IPS-20b (cell line): ENCODE measurements at regions not wholly inside any gene's neighbourhood (a gene's known extent, or its start where the extent isn't known, plus 50 kb on each side); places are given as distances from the start of the nearest gene placed in this dataset.
A peak's percentile ranks its signal among the peaks of the same experiment; 100 is the strongest.

ENCODE experiments used
- H3K27ac ChIP-seq: one replicate; pipeline ENCODE4 v1.5.1; 2013; ENCODE audit warnings: low read length
- H3K27me3 ChIP-seq: 2 replicates; pipeline ENCODE4 v1.6.1; 2013; ENCODE audit warnings: mild to moderate bottlenecking, low read length, inconsistent platforms; ENCODE audit not compliant: insufficient read depth
- H3K36me3 ChIP-seq: 2 replicates; pipeline ENCODE4 v1.6.1; 2013; ENCODE audit warnings: low read depth, mild to moderate bottlenecking, inconsistent platforms, low read length, moderate library complexity; ENCODE audit not compliant: insufficient read depth
- H3K4me1 ChIP-seq: 2 replicates; pipeline ENCODE4 v1.6.1; 2013; ENCODE audit warnings: mild to moderate bottlenecking, control low read depth, inconsistent platforms, low read length, moderate library complexity; ENCODE audit not compliant: insufficient read depth
- H3K4me3 ChIP-seq: 2 replicates; pipeline ENCODE4 v1.5.1; 2013; ENCODE audit warnings: mild to moderate bottlenecking, low read length, inconsistent platforms
- H3K9ac ChIP-seq: 2 replicates; pipeline ENCODE4 v1.6.1; 2013; ENCODE audit warnings: low read depth, mild to moderate bottlenecking, inconsistent platforms, low read length, moderate library complexity
- H3K9me3 ChIP-seq: 2 replicates; pipeline ENCODE4 v1.6.1; 2013; ENCODE audit warnings: mild to moderate bottlenecking, low read depth, low read length, inconsistent platforms; ENCODE audit not compliant: insufficient read depth

DNA sequence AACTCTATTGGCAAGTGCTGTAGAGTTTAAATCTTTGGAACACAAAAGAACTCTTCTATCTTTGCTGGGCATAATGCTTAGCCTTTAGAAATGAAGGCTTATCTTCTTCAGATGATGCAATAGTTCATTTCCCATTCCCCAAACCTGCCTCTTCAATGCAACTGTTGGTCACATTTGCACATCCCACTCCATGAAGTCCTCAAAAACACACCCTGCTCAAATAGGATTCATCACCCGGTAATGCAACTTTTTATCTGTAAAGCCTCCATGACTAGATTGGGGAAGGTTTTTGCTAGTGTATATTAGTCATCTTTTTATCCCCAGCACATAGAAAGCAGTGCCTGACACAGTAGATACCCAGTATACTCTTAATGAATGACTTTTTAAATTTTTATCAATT lies 376.4 kb downstream of the RBM43 start:
- no peaks in the 10 kb centered on the region for H3K27me3 ChIP-seq
- H3K27ac ChIP-seq = no peak overlapping the region
- H3K9me3 ChIP-seq = no peaks in the 10 kb centered on the region
- no peak overlapping the region for H3K9ac ChIP-seq
- H3K36me3 ChIP-seq = no peaks in the 10 kb centered on the region
- no peak overlapping the region for H3K4me3 ChIP-seq
- H3K4me1 ChIP-seq = 0 out of 2 replicates have a peak, but pooled peaks cover 2% of the 10 kb centered on the region

- Histone ChIP-seq H3K9ac (no peak overlapping the region), H3K27me3 (no peaks in the 10 kb centered on the region), H3K4me3 (no peak overlapping the region), H3K36me3 (no peaks in the 10 kb centered on the region), H3K4me1 (0 out of 2 replicates have a peak, but pooled peaks cover 2% of the 10 kb centered on the region), H3K9me3 (peaks cover under 1% of the 10 kb centered on the region; the same call in 1 of the 2 replicates), H3K27ac (no peak overlapping the region)
These were observed 378.1 kb downstream of the RBM43 start for GRCh38 chr2:150883613-150883895.

DNA sequence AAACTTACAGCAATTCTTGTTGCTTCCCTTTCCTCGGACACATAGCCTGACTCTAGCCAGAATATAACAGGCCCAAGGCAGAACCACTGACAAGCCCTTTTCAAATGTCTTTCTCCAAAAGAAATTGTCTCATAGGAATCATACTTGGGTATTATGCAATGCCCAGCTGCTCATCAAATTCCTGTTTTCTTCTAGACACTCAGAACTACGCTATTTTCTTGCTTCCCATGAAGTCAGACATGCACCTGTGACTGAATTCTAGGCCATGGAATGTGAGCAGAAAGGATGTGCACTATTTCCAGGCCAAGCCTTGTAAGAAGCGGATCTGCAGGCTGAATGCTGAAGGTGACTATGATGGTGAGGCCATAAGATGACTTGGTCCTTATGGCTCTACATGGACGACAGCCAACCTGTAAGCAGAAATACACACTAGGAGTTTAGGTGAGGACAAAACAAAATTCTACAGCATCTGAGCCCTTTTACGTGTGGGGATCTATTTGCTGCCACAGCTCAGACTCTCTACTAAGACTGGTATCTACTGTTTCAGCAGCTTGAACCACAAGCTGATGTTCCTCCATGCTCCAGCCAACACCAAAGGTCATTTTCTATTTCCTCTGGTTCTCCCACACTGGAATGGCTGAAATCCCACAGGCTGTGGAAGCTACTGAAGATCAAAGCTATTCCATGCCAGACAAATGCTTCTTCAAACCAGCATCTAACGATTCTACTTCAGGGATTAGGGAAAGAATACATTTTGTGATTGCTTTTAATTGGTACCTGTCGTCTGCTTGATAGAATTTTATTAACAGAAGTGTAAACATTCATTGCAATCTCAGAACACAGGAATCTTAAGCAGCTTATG lies 378.7 kb downstream of the RBM43 start:
- Histone ChIP-seq H3K9me3 (peaks cover 6% of the 10 kb centered on the region; the same call in 1 of the 2 replicates), H3K9ac (no peak overlapping the region), H3K4me3 (no peak overlapping the region)

GRCh38 chr2:150880986-150881385 lies 380.7 kb downstream of the RBM43 start:
- Histone ChIP-seq H3K36me3 (no peaks in the 10 kb centered on the region), H3K27ac (no peak overlapping the region), H3K4me1 (peaks cover 13% of the 10 kb centered on the region; the same call in 1 of the 2 replicates), H3K9ac (no peak overlapping the region), H3K4me3 (no peak overlapping the region), H3K27me3 (no peaks in the 10 kb centered on the region), H3K9me3 (peaks cover 6% of the 10 kb centered on the region; the same call in 1 of the 2 replicates)

More for the DNA sequence above, 378.7 kb downstream of the RBM43 start:
- Histone ChIP-seq H3K4me1 (0 out of 2 replicates have a peak, but pooled peaks cover 2% of the 10 kb centered on the region), H3K27ac (no peak overlapping the region), H3K27me3 (no peaks in the 10 kb centered on the region), H3K36me3 (no peaks in the 10 kb centered on the region)

GRCh38 chr2:150878356-150878755 lies 383.3 kb downstream of the RBM43 start:
- Histone ChIP-seq H3K27me3 (no peaks in the 10 kb centered on the region), H3K4me3 (no peak overlapping the region), H3K4me1 (peaks cover 39% of the 10 kb centered on the region), H3K36me3 (no peaks in the 10 kb centered on the region), H3K27ac (no peak overlapping the region), H3K9ac (no peak overlapping the region), H3K9me3 (peaks cover 6% of the 10 kb centered on the region; the same call in 1 of the 2 replicates)

GRCh38 chr2:150876251-150876950 lies 385.3 kb downstream of the RBM43 start:
- Histone ChIP-seq H3K9ac (no peak overlapping the region), H3K36me3 (no peaks in the 10 kb centered on the region), H3K27me3 (no peaks in the 10 kb centered on the region), H3K27ac (no peak overlapping the region), H3K4me1 (peaks cover 55% of the 10 kb centered on the region), H3K4me3 (no peak overlapping the region), H3K9me3 (peaks cover 6% of the 10 kb centered on the region; the same call in 1 of the 2 replicates)

DNA sequence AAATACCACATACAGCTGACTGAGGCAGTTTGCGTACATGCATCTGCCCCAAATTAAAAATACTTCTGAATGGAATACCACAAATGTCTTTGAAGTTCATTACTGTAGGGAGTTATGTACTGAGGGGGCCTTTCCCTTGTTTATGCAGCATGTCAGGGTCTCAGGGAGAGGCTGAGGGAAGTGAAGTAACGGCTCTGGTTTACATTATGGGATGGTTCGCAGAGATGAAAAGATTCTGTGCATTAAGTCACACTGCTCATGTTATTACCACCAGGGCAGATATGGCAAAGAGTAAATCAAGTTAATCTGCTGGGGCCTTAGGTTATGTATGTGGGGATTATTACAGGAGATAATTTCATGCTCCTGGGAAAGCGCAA lies 385.9 kb upstream of the RND3 start:
- H3K9me3 ChIP-seq = peaks cover 8% of the 10 kb centered on the region; the same call in 1 of the 2 replicates
- H3K27ac ChIP-seq = peak overlapping the region; percentile 0

GRCh38 chr2:150872756-150873395 lies 385.4 kb upstream of the RND3 start:
- Histone ChIP-seq H3K9ac (peak overlapping the region; percentile 52; the same call in 1 of the 2 replicates), H3K4me1 (peaks cover 59% of the 10 kb centered on the region), H3K27me3 (no peaks in the 10 kb centered on the region), H3K9me3 (peaks cover 6% of the 10 kb centered on the region; the same call in 1 of the 2 replicates), H3K4me3 (peak overlapping the region; percentile 18; the same call in 1 of the 2 replicates), H3K36me3 (no peaks in the 10 kb centered on the region), H3K27ac (peak overlapping the region; percentile 0)

More for the DNA sequence above, 385.9 kb upstream of the RND3 start:
- Histone ChIP-seq H3K36me3 (no peaks in the 10 kb centered on the region), H3K27me3 (no peaks in the 10 kb centered on the region), H3K4me3 (no peak overlapping the region; the same call in 1 of the 2 replicates), H3K4me1 (peaks cover 59% of the 10 kb centered on the region), H3K9ac (peak overlapping the region; percentile 5; the same call in 1 of the 2 replicates)

DNA sequence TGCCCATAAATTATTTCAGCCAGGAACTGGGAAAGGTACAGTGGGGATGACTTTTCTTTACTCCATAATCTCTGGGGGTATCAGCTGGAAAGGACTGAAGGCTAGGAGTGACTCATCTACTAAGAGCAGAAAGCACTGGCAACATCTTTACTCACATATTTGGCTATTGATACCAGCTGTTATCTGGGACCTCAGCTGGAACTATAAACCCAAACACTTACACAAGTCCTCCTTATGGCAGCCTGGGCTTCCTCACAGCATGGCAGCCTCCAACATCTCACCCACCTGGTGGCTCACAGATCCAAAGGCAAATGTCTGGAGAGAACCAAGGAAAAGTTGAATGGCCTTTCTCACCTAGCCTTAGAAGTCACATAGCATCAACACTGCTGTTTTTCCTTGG lies 379.0 kb upstream of the RND3 start:
- Histone ChIP-seq H3K27ac (no peak overlapping the region), H3K36me3 (no peaks in the 10 kb centered on the region), H3K9ac (no peak overlapping the region), H3K4me1 (peaks cover 7% of the 10 kb centered on the region; the same call in 1 of the 2 replicates), H3K9me3 (peaks cover 6% of the 10 kb centered on the region; the same call in 1 of the 2 replicates), H3K27me3 (no peaks in the 10 kb centered on the region), H3K4me3 (no peak overlapping the region)

DNA sequence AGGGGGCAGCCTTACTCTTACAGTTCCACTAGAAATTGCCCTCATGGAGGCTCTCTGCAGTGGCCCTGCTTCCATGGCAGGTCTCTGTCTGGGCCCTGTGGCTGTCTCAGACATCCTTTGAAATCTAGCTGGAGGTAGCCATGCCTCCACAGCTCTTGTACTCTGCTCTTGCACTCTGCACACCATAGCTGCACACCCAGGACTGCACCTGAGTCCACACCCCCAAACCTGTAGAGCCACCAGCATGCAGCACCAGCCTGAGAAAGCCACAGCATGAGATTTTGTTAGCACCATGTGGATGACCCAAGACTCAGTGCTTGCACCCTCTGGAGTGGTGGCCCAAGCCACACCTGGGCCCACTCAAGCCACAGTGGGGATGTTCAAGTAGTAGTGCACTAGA lies 376.2 kb upstream of the RND3 start:
- H3K27me3 ChIP-seq = no peaks in the 10 kb centered on the region
- peaks cover 14% of the 10 kb centered on the region; the same call in 1 of the 2 replicates for H3K4me1 ChIP-seq
- H3K9me3 ChIP-seq = peaks cover 5% of the 10 kb centered on the region; the same call in 1 of the 2 replicates
- H3K9ac ChIP-seq = no peak overlapping the region
- H3K27ac ChIP-seq = no peak overlapping the region
- H3K36me3 ChIP-seq = no peaks in the 10 kb centered on the region
- no peak overlapping the region for H3K4me3 ChIP-seq

- Histone ChIP-seq H3K36me3 (no peaks in the 10 kb centered on the region), H3K27me3 (no peaks in the 10 kb centered on the region), H3K4me1 (peaks cover 14% of the 10 kb centered on the region; the same call in 1 of the 2 replicates), H3K27ac (no peak overlapping the region), H3K9ac (no peak overlapping the region), H3K4me3 (0 out of 2 replicates have a peak overlapping the region, but pooled peaks have one; percentile 9), H3K9me3 (peaks cover 7% of the 10 kb centered on the region; the same call in 1 of the 2 replicates)
These were observed 372.8 kb upstream of the RND3 start for GRCh38 chr2:150860301-150860700.
